ENCODE measurements at regions not wholly inside any gene's neighbourhood (a gene's known extent, or its start where the extent isn't known, plus 50 kb on each side); places are given as distances from the start of the nearest gene placed in this dataset.

GRCh38 chr12:73057428-73057827 lies 785.3 kb downstream of the TRHDE start:
- DNase-seq (no peak), ATAC-seq (no peak)
- no peaks in the 10 kb centered on the region for H3K9me3 ChIP-seq
- H3K27ac ChIP-seq, result no peak overlapping the region
- H3K27me3 ChIP-seq, result no peaks in the 10 kb centered on the region
- no peaks in the 10 kb centered on the region for H3K4me1 ChIP-seq
- H3K36me3 ChIP-seq, result no peaks in the 10 kb centered on the region
- intact Hi-C loops (cut with DNase I), result no loop called here
- TF ChIP-seq, protein P1, sequence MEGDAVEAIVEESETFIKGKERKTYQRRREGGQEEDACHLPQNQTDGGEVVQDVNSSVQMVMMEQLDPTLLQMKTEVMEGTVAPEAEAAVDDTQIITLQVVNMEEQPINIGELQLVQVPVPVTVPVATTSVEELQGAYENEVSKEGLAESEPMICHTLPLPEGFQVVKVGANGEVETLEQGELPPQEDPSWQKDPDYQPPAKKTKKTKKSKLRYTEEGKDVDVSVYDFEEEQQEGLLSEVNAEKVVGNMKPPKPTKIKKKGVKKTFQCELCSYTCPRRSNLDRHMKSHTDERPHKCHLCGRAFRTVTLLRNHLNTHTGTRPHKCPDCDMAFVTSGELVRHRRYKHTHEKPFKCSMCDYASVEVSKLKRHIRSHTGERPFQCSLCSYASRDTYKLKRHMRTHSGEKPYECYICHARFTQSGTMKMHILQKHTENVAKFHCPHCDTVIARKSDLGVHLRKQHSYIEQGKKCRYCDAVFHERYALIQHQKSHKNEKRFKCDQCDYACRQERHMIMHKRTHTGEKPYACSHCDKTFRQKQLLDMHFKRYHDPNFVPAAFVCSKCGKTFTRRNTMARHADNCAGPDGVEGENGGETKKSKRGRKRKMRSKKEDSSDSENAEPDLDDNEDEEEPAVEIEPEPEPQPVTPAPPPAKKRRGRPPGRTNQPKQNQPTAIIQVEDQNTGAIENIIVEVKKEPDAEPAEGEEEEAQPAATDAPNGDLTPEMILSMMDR (IDR thresholded peaks at IDR 0.05), result no peak
- no peak overlapping the region for H3K4me3 ChIP-seq

DNA sequence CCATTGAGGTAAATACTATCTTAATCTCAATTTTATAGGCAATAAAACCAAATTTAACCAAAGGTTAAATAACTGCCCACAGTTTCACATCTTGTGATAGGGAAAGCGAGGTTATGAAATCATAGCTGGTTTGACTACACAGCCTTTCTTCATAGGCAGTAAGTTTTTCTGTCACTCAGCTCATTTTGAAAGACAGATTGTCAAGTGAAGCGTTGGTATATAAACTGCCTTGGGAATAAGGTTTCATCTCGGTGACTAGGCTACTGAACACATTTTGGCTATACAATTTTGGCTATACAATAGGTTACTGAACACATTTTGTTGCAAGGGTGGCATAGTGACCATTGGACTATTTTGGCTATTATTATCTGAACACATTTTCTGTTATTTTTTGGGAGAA lies 793.7 kb downstream of the TRHDE start:
- no peak for ATAC-seq
- H3K9me3 ChIP-seq, result no peaks in the 10 kb centered on the region
- H3K27me3 ChIP-seq, result no peaks in the 10 kb centered on the region
- no peak overlapping the region for H3K4me3 ChIP-seq
- H3K27ac ChIP-seq, result no peak overlapping the region
- intact Hi-C loops (cut with DNase I), result no loop called here
- DNase-seq, result no peak
- no peaks in the 10 kb centered on the region for H3K36me3 ChIP-seq
- TF ChIP-seq, protein P1 (IDR thresholded peaks at IDR 0.05), result no peak
- H3K4me1 ChIP-seq, result no peaks in the 10 kb centered on the region

- no peak overlapping the region for H3K27ac ChIP-seq
- ATAC-seq, result no peak
- intact Hi-C loops (cut with DNase I), result no loop called here
- TF ChIP-seq, protein P1 (IDR thresholded peaks at IDR 0.05), result no peak
- no peaks in the 10 kb centered on the region for H3K4me1 ChIP-seq
- H3K36me3 ChIP-seq, result no peaks in the 10 kb centered on the region
- no peaks in the 10 kb centered on the region for H3K27me3 ChIP-seq
- DNase-seq, result no peak
- H3K9me3 ChIP-seq, result no peaks in the 10 kb centered on the region
- H3K4me3 ChIP-seq, result no peak overlapping the region
Measured at GRCh38 chr12:73067616-73068015, 795.4 kb downstream of the TRHDE start.

DNA sequence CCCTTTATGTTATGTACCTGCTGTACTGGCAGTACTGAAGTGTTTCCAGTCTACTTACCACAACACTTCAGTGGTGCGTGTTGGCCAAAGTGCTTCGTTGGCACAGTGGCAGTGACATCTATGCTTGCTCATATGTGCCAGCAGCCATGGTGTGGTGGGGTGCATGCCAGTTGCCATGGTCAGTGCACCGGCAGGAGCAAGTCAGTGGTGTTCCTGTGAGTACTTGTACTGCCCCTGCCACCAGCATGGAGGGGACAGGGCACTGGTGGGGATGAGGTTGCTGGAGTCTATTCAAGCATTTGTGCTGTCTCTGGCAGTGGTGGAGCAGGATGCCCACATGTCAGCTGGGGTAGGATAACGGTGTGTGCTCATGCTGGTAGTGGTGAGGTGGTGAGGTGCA lies 800.0 kb downstream of the TRHDE start:
- TF ChIP-seq, protein P1 (IDR thresholded peaks at IDR 0.05), result no peak
- Histone ChIP-seq H3K4me1 (no peaks in the 10 kb centered on the region), H3K27ac (no peak overlapping the region), H3K4me3 (no peak overlapping the region), H3K9me3 (no peaks in the 10 kb centered on the region), H3K36me3 (no peaks in the 10 kb centered on the region), H3K27me3 (no peaks in the 10 kb centered on the region)
- intact Hi-C loops (cut with DNase I), result loop anchor here (10.0 kb wide), 1 partner anchor 723 kb away; no protein-coding TSS in a partner anchor
- peak; percentile 30 for ATAC-seq
- DNase-seq, result no peak

- H3K27ac ChIP-seq, result no peak overlapping the region
- ATAC-seq, result no peak
- no peak for DNase-seq
- H3K9me3 ChIP-seq, result peaks cover 3% of the 10 kb centered on the region
- intact Hi-C loops (cut with DNase I), result loop anchor here (10.0 kb wide), 1 partner anchor 718 kb away; no protein-coding TSS in a partner anchor
- no peaks in the 10 kb centered on the region for H3K27me3 ChIP-seq
- H3K4me3 ChIP-seq, result no peak overlapping the region
- TF ChIP-seq, protein P1 (IDR thresholded peaks at IDR 0.05), result no peak
- no peaks in the 10 kb centered on the region for H3K4me1 ChIP-seq
- no peaks in the 10 kb centered on the region for H3K36me3 ChIP-seq
Measured at GRCh38 chr12:73076760-73077159, 804.6 kb downstream of the TRHDE start.

- ATAC-seq, result no peak
- H3K27ac ChIP-seq, result no peak overlapping the region
- H3K9me3 ChIP-seq, result no peaks in the 10 kb centered on the region
- no peak for DNase-seq
- no peaks in the 10 kb centered on the region for H3K27me3 ChIP-seq
- intact Hi-C loops (cut with DNase I), result no loop called here
- TF ChIP-seq, protein P1 (IDR thresholded peaks at IDR 0.05), result no peak
- H3K4me1 ChIP-seq, result no peaks in the 10 kb centered on the region
- no peak overlapping the region for H3K4me3 ChIP-seq
- H3K36me3 ChIP-seq, result no peaks in the 10 kb centered on the region
Measured at GRCh38 chr12:73083736-73084135, 811.6 kb downstream of the TRHDE start.
